Testis (tissue), 2 donors: ENCODE measurements at regions not wholly inside any gene's neighbourhood (a gene's known extent, or its start where the extent isn't known, plus 50 kb on each side); places are given as distances from the start of the nearest gene placed in this dataset.

Experiments
- DNase-seq: peaks from one replicate; pipeline ENCODE4 v3.0.0-alpha.2; 2019
- H3K27ac ChIP-seq, 2 donors: fragments of 200-600 bp; sonication (generic); one replicate each; pipeline ENCODE4 v1.5.1; 2019
- H3K27me3 ChIP-seq: fragments of 200-600 bp; sonication (generic); one replicate; pipeline ENCODE4 v1.5.1; 2019
- H3K36me3 ChIP-seq: fragments of 200-600 bp; sonication (generic); one replicate; pipeline ENCODE4 v1.5.1; 2017; ENCODE audit warnings: low read depth; ENCODE audit errors: missing control alignments
- H3K4me1 ChIP-seq: fragments of 200-600 bp; sonication (generic); one replicate; pipeline ENCODE4 v1.5.1; 2019
- H3K4me3 ChIP-seq, 2 donors: fragments of 200-600 bp; sonication (generic); one replicate each; pipeline ENCODE4 v1.5.1; 2017 to 2019
- H3K9me3 ChIP-seq: fragments of 200-600 bp; sonication (generic); one replicate; pipeline ENCODE4 v1.5.1; 2017
- CTCF ChIP-seq, 3 experiments: fragments of 450-650 bp in 2 of 3; fragments of 200-600 bp in 1 of 3; sonication (generic) in 1 of 3; IDR thresholded peaks; one replicate each; pipeline ENCODE4 v1.5.1; 2016 to 2019; ENCODE audit warnings: antibody characterized with exemption in 3 of 3, mild to moderate bottlenecking in 2 of 3, moderate library complexity in 1 of 3
- POLR2A ChIP-seq: fragments of 450-650 bp; IDR thresholded peaks from one replicate; pipeline ENCODE4 v1.6.1; 2017; ENCODE audit warnings: antibody characterized with exemption, mild to moderate bottlenecking, moderate library complexity
- WGBS, 2 donors: methylation state at CpG; one replicate each; pipeline ENCODE4 v1.1.5; 2018; 5-methylcytosine and 5-hydroxymethylcytosine counted together
- intact Hi-C: fragments of 100-400 bp; cut with DNase I; formaldehyde crosslinking; loops from one replicate; pipeline ENCODE4 v1.15.1; 2023; ENCODE audit warnings: low total_unique reads

- Histone ChIP-seq H3K27ac (no peak overlapping the region), H3K4me1 (peaks cover 3% of the 10 kb centered on the region), H3K9me3 (no peaks in the 10 kb centered on the region), H3K4me3 (no peak overlapping the region), H3K27me3 (no peaks in the 10 kb centered on the region), H3K36me3 (no peaks in the 10 kb centered on the region)
- TF ChIP-seq CTCF (IDR thresholded peaks at IDR 0.05) (peak; percentile 69 to 84 (median 73)), POLR2A (no peak)
- peak; percentile 87 for DNase-seq
- WGBS, 2 donors, result 34 to 40% methylated on average over 11 of the region's 11 CpGs
- intact Hi-C loops, result no loop called here
These were observed 333.9 kb downstream of the UQCRFS1 start for GRCh38 chr19:28878862-28879566.

GRCh38 chr19:28876609-28877123 lies 336.3 kb downstream of the UQCRFS1 start:
- Histone ChIP-seq H3K4me1 (peaks cover 7% of the 10 kb centered on the region), H3K27ac (no peak overlapping the region), H3K36me3 (no peaks in the 10 kb centered on the region), H3K4me3 (no peak overlapping the region), H3K9me3 (no peaks in the 10 kb centered on the region), H3K27me3 (no peaks in the 10 kb centered on the region)
- TF ChIP-seq POLR2A (no peak), CTCF (IDR thresholded peaks at IDR 0.05) (no peak)
- no peak for DNase-seq
- 80 to 85% methylated on average over 7 of the region's 7 CpGs for WGBS, 2 donors
- intact Hi-C loops, result no loop called here

- WGBS, 2 donors, result 76 to 90% methylated on average over 4 to 9 of the region's 9 CpGs
- TF ChIP-seq CTCF (IDR thresholded peaks at IDR 0.05) (no peak), POLR2A (no peak)
- no peaks in the 10 kb centered on the region for H3K36me3 ChIP-seq
- DNase-seq, result no peak
- peaks cover 4% of the 10 kb centered on the region for H3K4me1 ChIP-seq
- no peak overlapping the region for H3K27ac ChIP-seq
- H3K9me3 ChIP-seq, result no peaks in the 10 kb centered on the region
- intact Hi-C loops, result no loop called here
- no peaks in the 10 kb centered on the region for H3K27me3 ChIP-seq
- no peak overlapping the region for H3K4me3 ChIP-seq
These were observed 338.2 kb downstream of the UQCRFS1 start for GRCh38 chr19:28874742-28875141.

GRCh38 chr19:28873301-28873700 lies 339.6 kb downstream of the UQCRFS1 start:
- no peak for DNase-seq
- H3K27me3 ChIP-seq, result no peaks in the 10 kb centered on the region
- H3K4me1 ChIP-seq, result peaks cover 4% of the 10 kb centered on the region
- TF ChIP-seq CTCF (IDR thresholded peaks at IDR 0.05) (no peak), POLR2A (no peak)
- intact Hi-C loops, result no loop called here
- H3K4me3 ChIP-seq, result no peak overlapping the region
- no peaks in the 10 kb centered on the region for H3K9me3 ChIP-seq
- no peaks in the 10 kb centered on the region for H3K36me3 ChIP-seq
- H3K27ac ChIP-seq, result no peak overlapping the region
- WGBS, 2 donors, result 43 to 46% methylated on average over 2 of the region's 2 CpGs
